ENCODE measurements at regions not wholly inside any gene's neighbourhood (a gene's known extent, or its start where the extent isn't known, plus 50 kb on each side); places are given as distances from the start of the nearest gene placed in this dataset.

GRCh38 chr5:12655675-12656074, 751.4 kb upstream of the CTNND2 start:
- TF ChIP-seq POLR2A (IDR thresholded peaks at IDR 0.05) (no peak), CTCF (IDR thresholded peaks at IDR 0.05) (no peak)
- H3K4me3 ChIP-seq: no peak overlapping the region
- 45 to 51% methylated on average over 3 of the region's 3 CpGs for WGBS, 2 donors
- intact Hi-C loops (cut with DNase I): no loop called here
- DNase-seq (no peak), ATAC-seq (no peak)
- no peak overlapping the region for H3K27ac ChIP-seq
- H3K4me1 ChIP-seq: no peaks in the 10 kb centered on the region
- H3K27me3 ChIP-seq: no peaks in the 10 kb centered on the region
- no peaks in the 10 kb centered on the region for H3K36me3 ChIP-seq (replicated peaks in 1 of 2; ENCODE audit: insufficient read depth in 1 of 2, low read depth in 2 of 2)
- no peaks in the 10 kb centered on the region for H3K9me3 ChIP-seq

GRCh38 chr5:12652201-12652600, 748.0 kb upstream of the CTNND2 start:
- H3K36me3 ChIP-seq (replicated peaks in 1 of 2; ENCODE audit: insufficient read depth in 1 of 2, low read depth in 2 of 2): no peaks in the 10 kb centered on the region
- ATAC-seq: no peak
- WGBS, 2 donors: 57 to 64% methylated on average over 4 of the region's 4 CpGs
- no peaks in the 10 kb centered on the region for H3K4me1 ChIP-seq
- H3K9me3 ChIP-seq: no peaks in the 10 kb centered on the region
- no peak overlapping the region for H3K27ac ChIP-seq
- intact Hi-C loops (cut with DNase I): no loop called here
- no peak overlapping the region for H3K4me3 ChIP-seq
- DNase-seq: no peak
- TF ChIP-seq POLR2A (IDR thresholded peaks at IDR 0.05) (no peak), CTCF (IDR thresholded peaks at IDR 0.05) (no peak)
- H3K27me3 ChIP-seq: no peaks in the 10 kb centered on the region

GRCh38 chr5:12648558-12648957, 744.3 kb upstream of the CTNND2 start:
- TF ChIP-seq CTCF (IDR thresholded peaks at IDR 0.05) (no peak), POLR2A (IDR thresholded peaks at IDR 0.05) (no peak)
- ATAC-seq (no peak), DNase-seq (no peak)
- 43 to 50% methylated on average over 1 of the region's 1 CpG for WGBS, 2 donors
- H3K27ac ChIP-seq: no peak overlapping the region
- no peaks in the 10 kb centered on the region for H3K9me3 ChIP-seq
- no peaks in the 10 kb centered on the region for H3K4me1 ChIP-seq
- H3K36me3 ChIP-seq (replicated peaks in 1 of 2; ENCODE audit: insufficient read depth in 1 of 2, low read depth in 2 of 2): no peaks in the 10 kb centered on the region
- H3K4me3 ChIP-seq: no peak overlapping the region
- intact Hi-C loops (cut with DNase I): no loop called here
- H3K27me3 ChIP-seq: no peaks in the 10 kb centered on the region

- no peak overlapping the region for H3K4me3 ChIP-seq
- intact Hi-C loops (cut with DNase I): no loop called here
- no peaks in the 10 kb centered on the region for H3K36me3 ChIP-seq (replicated peaks in 1 of 2; ENCODE audit: insufficient read depth in 1 of 2, low read depth in 2 of 2)
- no peak overlapping the region for H3K27ac ChIP-seq
- no peak for ATAC-seq
- 69 to 78% methylated on average over 4 of the region's 4 CpGs for WGBS, 2 donors
- TF ChIP-seq CTCF (IDR thresholded peaks at IDR 0.05) (no peak), POLR2A (IDR thresholded peaks at IDR 0.05) (no peak)
- H3K27me3 ChIP-seq: no peaks in the 10 kb centered on the region
- H3K4me1 ChIP-seq: no peaks in the 10 kb centered on the region
- DNase-seq: no peak
- no peaks in the 10 kb centered on the region for H3K9me3 ChIP-seq
Observed at GRCh38 chr5:12647613-12648012, 743.4 kb upstream of the CTNND2 start.

GRCh38 chr5:12645582-12645981, 741.3 kb upstream of the CTNND2 start:
- ATAC-seq: no peak
- no peak overlapping the region for H3K27ac ChIP-seq
- H3K36me3 ChIP-seq (replicated peaks in 1 of 2; ENCODE audit: insufficient read depth in 1 of 2, low read depth in 2 of 2): no peaks in the 10 kb centered on the region
- DNase-seq: no peak
- H3K9me3 ChIP-seq: no peaks in the 10 kb centered on the region
- H3K27me3 ChIP-seq: no peaks in the 10 kb centered on the region
- H3K4me3 ChIP-seq: no peak overlapping the region
- intact Hi-C loops (cut with DNase I): no loop called here
- H3K4me1 ChIP-seq: no peaks in the 10 kb centered on the region
- TF ChIP-seq CTCF (IDR thresholded peaks at IDR 0.05) (no peak), POLR2A (IDR thresholded peaks at IDR 0.05) (no peak)

Measured in body of pancreas (tissue), 4 donors.